ENCODE measurements at regions not wholly inside any gene's neighbourhood (a gene's known extent, or its start where the extent isn't known, plus 50 kb on each side); places are given as distances from the start of the nearest gene placed in this dataset.
A peak's percentile ranks its signal among the peaks of the same experiment; 100 is the strongest.

GRCh38 chr1:110260194-110260593, 50.1 kb downstream of the KCNC4 start:
- H3K9me3 ChIP-seq = no peaks in the 10 kb centered on the region
- no peak overlapping the region for H3K4me3 ChIP-seq (ENCODE audit: low read depth in 1 of 2, low read length in 1 of 2)
- peaks cover 39 to 45% of the 10 kb centered on the region in 2 experiments for H3K4me1 ChIP-seq (ENCODE audit: control insufficient read depth in 1 of 2, insufficient read depth in 1 of 2, low read depth in 1 of 2, low read length in 1 of 2)
- H3K36me3 ChIP-seq = no peaks in the 10 kb centered on the region
- H3K27ac ChIP-seq = peak overlapping the region; percentile 75
- no peaks in the 10 kb centered on the region for H3K27me3 ChIP-seq
- TF ChIP-seq CTCF (IDR thresholded peaks at IDR 0.05) = no peak

GRCh38 chr1:110262296-110262695, 52.2 kb downstream of the KCNC4 start:
- H3K27ac ChIP-seq = no peak overlapping the region
- peaks cover 36 to 44% of the 10 kb centered on the region in 2 experiments for H3K4me1 ChIP-seq (ENCODE audit: control insufficient read depth in 1 of 2, insufficient read depth in 1 of 2, low read depth in 1 of 2, low read length in 1 of 2)
- no peaks in the 10 kb centered on the region for H3K36me3 ChIP-seq
- H3K27me3 ChIP-seq = peaks cover 4% of the 10 kb centered on the region
- H3K4me3 ChIP-seq (ENCODE audit: low read depth in 1 of 2, low read length in 1 of 2) = no peak overlapping the region
- no peak for TF ChIP-seq CTCF (IDR thresholded peaks at IDR 0.05)
- H3K9me3 ChIP-seq = no peaks in the 10 kb centered on the region

GRCh38 chr1:110262846-110263631, 52.9 kb downstream of the KCNC4 start:
- no peaks in the 10 kb centered on the region for H3K36me3 ChIP-seq
- TF ChIP-seq CTCF (IDR thresholded peaks at IDR 0.05) = no peak
- no peaks in the 10 kb centered on the region for H3K9me3 ChIP-seq
- peaks cover 4% of the 10 kb centered on the region for H3K27me3 ChIP-seq
- no peak overlapping the region for H3K27ac ChIP-seq
- H3K4me3 ChIP-seq (ENCODE audit: low read depth in 1 of 2, low read length in 1 of 2) = no peak overlapping the region
- H3K4me1 ChIP-seq (ENCODE audit: control insufficient read depth in 1 of 2, insufficient read depth in 1 of 2, low read depth in 1 of 2, low read length in 1 of 2) = peaks cover 42 to 52% of the 10 kb centered on the region in 2 experiments

GRCh38 chr1:110264430-110264829, 54.3 kb downstream of the KCNC4 start:
- Histone ChIP-seq H3K27ac (no peak overlapping the region), H3K36me3 (no peaks in the 10 kb centered on the region), H3K4me3 (ENCODE audit: low read depth in 1 of 2, low read length in 1 of 2) (no peak overlapping the region), H3K4me1 (ENCODE audit: control insufficient read depth in 1 of 2, insufficient read depth in 1 of 2, low read depth in 1 of 2, low read length in 1 of 2) (peaks cover 31 to 40% of the 10 kb centered on the region in 2 experiments), H3K27me3 (peaks cover 5% of the 10 kb centered on the region), H3K9me3 (no peaks in the 10 kb centered on the region)
- TF ChIP-seq CTCF (IDR thresholded peaks at IDR 0.05) = no peak

GRCh38 chr1:110265186-110265585, 55.1 kb downstream of the KCNC4 start:
- H3K9me3 ChIP-seq = no peaks in the 10 kb centered on the region
- H3K27me3 ChIP-seq = peaks cover 13% of the 10 kb centered on the region
- no peaks in the 10 kb centered on the region for H3K36me3 ChIP-seq
- no peak for TF ChIP-seq CTCF (IDR thresholded peaks at IDR 0.05)
- H3K4me1 ChIP-seq (ENCODE audit: control insufficient read depth in 1 of 2, insufficient read depth in 1 of 2, low read depth in 1 of 2, low read length in 1 of 2) = peaks cover 24 to 32% of the 10 kb centered on the region in 2 experiments
- H3K4me3 ChIP-seq (ENCODE audit: low read depth in 1 of 2, low read length in 1 of 2) = no peak overlapping the region
- no peak overlapping the region for H3K27ac ChIP-seq
